Mesodermal cell (in vitro differentiated cells): ENCODE measurements at regions not wholly inside any gene's neighbourhood (a gene's known extent, or its start where the extent isn't known, plus 50 kb on each side); places are given as distances from the start of the nearest gene placed in this dataset.

Experiments used
- H3K27ac ChIP-seq: 2 replicates; pipeline ENCODE4 v1.7.0; 2013; ENCODE audit warnings: mild to moderate bottlenecking, low read depth, low read length, moderate library complexity; ENCODE audit not compliant: severe bottlenecking
- H3K36me3 ChIP-seq: 2 replicates; pipeline ENCODE4 v1.7.1; 2013; ENCODE audit warnings: mild to moderate bottlenecking, low read length, moderate library complexity; ENCODE audit not compliant: control insufficient read depth, insufficient read depth
- H3K4me1 ChIP-seq: one replicate; pipeline ENCODE4 v1.7.1; 2013; ENCODE audit warnings: mild to moderate bottlenecking, low read length; ENCODE audit not compliant: insufficient read depth, control insufficient read depth, poor library complexity, severe bottlenecking
- H3K4me3 ChIP-seq: 2 replicates; pipeline ENCODE4 v1.7.0; 2013; ENCODE audit warnings: low read length, control low read depth, mild to moderate bottlenecking; ENCODE audit not compliant: insufficient read depth, poor library complexity, severe bottlenecking; ENCODE audit errors: extremely low read depth
- H3K9me3 ChIP-seq: 2 replicates; pipeline ENCODE4 v1.7.1; 2013; ENCODE audit warnings: mild to moderate bottlenecking, low read length, moderate library complexity; ENCODE audit not compliant: control insufficient read depth
- WGBS, 2 experiments: methylation state at CpG; one replicate each; pipeline ENCODE4 v1.1.5; 2013; ENCODE audit warnings: missing lambda C conversion rate in 2 of 2; ENCODE audit not compliant: insufficient coverage in 2 of 2; 5-methylcytosine and 5-hydroxymethylcytosine counted together

GRCh38 chr9:29212397-29213387 lies 1639.4 kb upstream of the C9orf72 start:
- 0% methylated on average over 21 to 26 of the region's 54 CpGs for WGBS, 2 experiments
- Histone ChIP-seq H3K4me3 (peak overlapping the region; percentile 52), H3K9me3 (no peaks in the 10 kb centered on the region), H3K4me1 (no peaks in the 10 kb centered on the region), H3K36me3 (no peaks in the 10 kb centered on the region), H3K27ac (no peak overlapping the region)

- no peak within 1 kb of the TSS for H3K27ac ChIP-seq
- H3K4me1 ChIP-seq = no peaks in the 10 kb centered on the region
- peak within 1 kb of the TSS; percentile 52 for H3K4me3 ChIP-seq
- 0 to 1% methylated on average over 32 to 45 of the region's 57 CpGs for WGBS, 2 experiments
- no peaks in the 10 kb centered on the region for H3K9me3 ChIP-seq
- H3K36me3 ChIP-seq = no peaks in the 10 kb centered on the region
These were observed 1640.3 kb upstream of the C9orf72 start, which contains the start of gene LINGO2 for GRCh38 chr9:29213417-29214153. Gene LINGO2 (minus strand): TSS chr9:29213601.

DNA sequence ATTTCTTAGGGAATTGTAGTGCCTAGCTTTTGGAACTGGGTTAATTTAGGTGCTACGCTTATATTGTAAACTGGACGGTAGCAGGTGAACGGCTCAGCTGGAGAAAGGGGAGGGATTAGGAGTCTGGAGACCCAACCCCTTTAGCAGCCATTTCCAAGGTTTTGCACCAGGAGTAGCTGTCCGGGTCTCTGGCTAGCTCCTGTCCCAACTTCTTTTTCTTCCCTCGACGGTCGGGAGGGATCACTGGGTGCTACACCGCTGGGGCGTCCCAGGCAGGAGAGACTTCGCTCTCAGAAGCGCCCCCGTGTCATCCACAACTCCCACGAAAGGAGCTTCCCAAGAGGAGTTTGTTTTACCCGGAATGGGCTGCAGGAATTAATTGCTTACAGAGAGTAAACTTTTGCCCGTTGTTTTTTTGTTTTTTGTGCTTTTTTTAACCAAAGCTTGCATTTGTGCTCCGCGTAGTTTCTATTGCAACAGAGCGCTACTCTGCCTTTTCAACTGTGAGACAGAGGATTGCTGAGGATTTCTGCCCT lies 1640.9 kb upstream of the C9orf72 start:
- H3K27ac ChIP-seq = no peak overlapping the region
- H3K4me3 ChIP-seq = peak overlapping the region; percentile 52
- H3K4me1 ChIP-seq = no peaks in the 10 kb centered on the region
- 0 to 2% methylated on average over 9 to 13 of the region's 18 CpGs for WGBS, 2 experiments
- H3K9me3 ChIP-seq = no peaks in the 10 kb centered on the region
- H3K36me3 ChIP-seq = no peaks in the 10 kb centered on the region

DNA sequence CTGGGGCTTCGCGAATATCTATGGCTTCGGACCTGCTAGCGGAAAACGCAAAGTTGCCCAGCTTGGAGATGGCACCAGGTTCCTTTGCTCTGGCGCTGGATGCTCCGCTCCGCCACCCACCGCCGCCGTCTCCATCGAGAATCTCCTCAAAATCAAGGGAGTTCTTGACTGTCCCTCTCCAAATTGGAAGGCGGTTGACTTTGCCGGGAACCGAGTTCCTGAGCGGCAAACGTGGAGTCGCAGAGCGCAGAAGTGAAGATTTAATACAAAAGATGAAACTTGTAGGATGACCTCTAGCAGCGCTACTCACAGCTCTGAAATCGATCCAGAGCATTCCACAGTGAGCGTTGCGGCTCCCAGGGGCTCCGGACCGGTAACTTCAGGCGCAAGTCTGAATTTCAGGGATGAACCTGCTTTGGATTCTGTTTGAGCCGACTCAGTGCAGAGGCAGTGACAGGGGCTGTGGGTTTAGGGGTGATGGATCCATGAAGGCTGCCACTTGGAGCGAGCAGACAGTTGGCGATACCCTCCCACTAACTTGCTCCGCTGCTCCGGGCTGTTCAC lies 1641.5 kb upstream of the C9orf72 start:
- H3K36me3 ChIP-seq = no peaks in the 10 kb centered on the region
- H3K4me1 ChIP-seq = no peaks in the 10 kb centered on the region
- no peaks in the 10 kb centered on the region for H3K9me3 ChIP-seq
- H3K4me3 ChIP-seq = peak overlapping the region; percentile 52
- WGBS, 2 experiments = 1 to 2% methylated on average over 25 to 29 of the region's 31 CpGs
- H3K27ac ChIP-seq = no peak overlapping the region

DNA sequence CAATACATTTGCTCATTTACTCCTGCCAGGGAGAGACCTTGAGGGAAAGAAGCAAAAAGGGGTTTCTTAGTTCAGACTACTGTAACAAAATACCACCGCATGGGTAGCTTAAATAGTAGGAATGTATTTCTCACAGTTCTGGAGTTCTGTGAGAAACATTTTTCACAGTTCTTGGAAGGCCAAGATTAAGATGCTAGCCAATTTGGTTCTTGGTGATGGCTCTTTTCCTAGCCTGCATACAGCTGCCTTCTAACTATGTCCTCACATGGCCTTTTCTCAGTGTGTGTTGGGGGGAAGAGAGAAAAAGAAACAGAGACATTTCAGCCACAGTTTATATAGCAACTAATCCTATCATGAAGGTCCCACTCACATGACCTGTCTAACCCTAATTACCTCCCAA lies 1644.7 kb upstream of the C9orf72 start:
- Histone ChIP-seq H3K27ac (no peak overlapping the region), H3K4me3 (no peak overlapping the region), H3K36me3 (no peaks in the 10 kb centered on the region), H3K4me1 (no peaks in the 10 kb centered on the region), H3K9me3 (no peaks in the 10 kb centered on the region)
- WGBS, 2 experiments = no CpG with 5 or more reads among the region's 1 CpG

GRCh38 chr9:29220596-29221251 lies 1647.4 kb upstream of the C9orf72 start:
- H3K9me3 ChIP-seq = no peaks in the 10 kb centered on the region
- no peak overlapping the region for H3K27ac ChIP-seq
- WGBS, 2 experiments = 90% methylated on average over 2 of the region's 2 CpGs; no CpG with 5 or more reads in 1 of the 2 experiments
- H3K4me1 ChIP-seq = no peaks in the 10 kb centered on the region
- no peaks in the 10 kb centered on the region for H3K36me3 ChIP-seq
- H3K4me3 ChIP-seq = no peak overlapping the region

DNA sequence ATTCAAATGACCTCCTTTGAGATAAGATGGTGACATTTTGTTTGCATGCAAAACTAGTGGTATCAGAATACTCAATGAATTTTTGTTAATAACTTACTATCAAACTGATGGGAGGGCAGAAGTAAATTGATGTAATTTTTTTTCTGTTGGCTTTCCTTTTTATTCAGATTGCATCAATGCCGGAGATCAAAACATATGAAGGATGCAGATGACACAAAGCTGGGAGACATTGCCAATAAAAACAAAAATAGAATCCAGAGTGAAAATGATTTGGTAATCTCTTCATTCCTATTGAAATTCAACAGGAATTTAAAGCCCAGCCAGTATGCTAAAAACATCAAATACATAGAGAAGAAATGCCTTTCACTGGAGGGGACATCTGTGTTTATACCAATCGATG lies 1655.3 kb upstream of the C9orf72 start:
- H3K36me3 ChIP-seq = no peaks in the 10 kb centered on the region
- H3K9me3 ChIP-seq = no peaks in the 10 kb centered on the region
- H3K4me3 ChIP-seq = no peak overlapping the region
- H3K27ac ChIP-seq = no peak overlapping the region
- H3K4me1 ChIP-seq = no peaks in the 10 kb centered on the region
- WGBS, 2 experiments = no CpG with 5 or more reads among the region's 2 CpGs

DNA sequence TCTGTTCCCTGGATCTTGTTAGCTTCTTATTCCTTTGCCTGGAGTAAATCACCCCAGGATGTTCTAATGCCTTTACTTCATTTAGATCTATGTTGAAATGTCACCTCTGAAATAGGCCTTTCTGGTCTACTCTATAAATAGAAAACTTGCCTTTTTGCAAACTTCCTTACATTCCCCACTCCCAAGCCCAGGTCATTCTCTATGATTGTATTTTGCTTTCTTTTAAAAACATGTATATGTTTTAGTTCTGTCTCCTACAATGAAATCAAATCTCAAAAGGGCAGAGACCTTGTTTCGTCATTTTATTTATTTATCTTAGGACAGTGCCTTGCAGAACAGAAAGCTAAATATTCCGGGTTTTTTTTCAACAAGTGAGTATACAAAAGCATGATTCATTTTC lies 1657.7 kb upstream of the C9orf72 start:
- H3K9me3 ChIP-seq = no peaks in the 10 kb centered on the region
- H3K36me3 ChIP-seq = no peaks in the 10 kb centered on the region
- H3K4me3 ChIP-seq = no peak overlapping the region
- no peak overlapping the region for H3K27ac ChIP-seq
- WGBS, 2 experiments = 100% methylated on average over 1 of the region's 2 CpGs; no CpG with 5 or more reads in 1 of the 2 experiments
- H3K4me1 ChIP-seq = no peaks in the 10 kb centered on the region

GRCh38 chr9:29233193-29233592 lies 1659.9 kb upstream of the C9orf72 start:
- WGBS, 2 experiments = 100% methylated on average over 1 to 2 of the region's 2 CpGs
- no peaks in the 10 kb centered on the region for H3K4me1 ChIP-seq
- no peaks in the 10 kb centered on the region for H3K9me3 ChIP-seq
- no peaks in the 10 kb centered on the region for H3K36me3 ChIP-seq
- no peak overlapping the region for H3K27ac ChIP-seq
- H3K4me3 ChIP-seq = no peak overlapping the region

DNA sequence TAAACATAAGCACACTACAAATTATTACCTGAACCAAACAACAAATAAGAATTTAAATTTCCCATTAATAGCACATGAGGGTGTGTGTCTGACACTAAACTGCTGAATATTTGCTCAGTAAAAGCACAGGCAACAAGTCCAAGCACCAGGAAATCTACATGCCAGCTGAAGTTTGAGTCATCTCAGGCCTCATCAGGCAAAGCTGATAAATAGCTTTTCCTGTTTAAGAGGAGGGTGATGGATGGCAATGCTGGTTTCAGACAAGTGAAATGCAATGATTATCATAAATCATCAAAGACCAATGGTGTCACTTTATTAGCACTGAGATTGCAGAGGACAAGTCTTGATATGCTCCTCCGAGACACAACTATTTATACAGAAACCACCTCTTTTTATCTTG lies 1668.0 kb upstream of the C9orf72 start:
- no CpG with 5 or more reads among the region's 1 CpG for WGBS, 2 experiments
- peaks cover 6% of the 10 kb centered on the region for H3K4me1 ChIP-seq
- H3K9me3 ChIP-seq = no peaks in the 10 kb centered on the region
- no peak overlapping the region for H3K4me3 ChIP-seq
- no peak overlapping the region for H3K27ac ChIP-seq
- H3K36me3 ChIP-seq = no peaks in the 10 kb centered on the region
